ENCODE measurements at regions not wholly inside any gene's neighbourhood (a gene's known extent, or its start where the extent isn't known, plus 50 kb on each side); places are given as distances from the start of the nearest gene placed in this dataset.

DNA sequence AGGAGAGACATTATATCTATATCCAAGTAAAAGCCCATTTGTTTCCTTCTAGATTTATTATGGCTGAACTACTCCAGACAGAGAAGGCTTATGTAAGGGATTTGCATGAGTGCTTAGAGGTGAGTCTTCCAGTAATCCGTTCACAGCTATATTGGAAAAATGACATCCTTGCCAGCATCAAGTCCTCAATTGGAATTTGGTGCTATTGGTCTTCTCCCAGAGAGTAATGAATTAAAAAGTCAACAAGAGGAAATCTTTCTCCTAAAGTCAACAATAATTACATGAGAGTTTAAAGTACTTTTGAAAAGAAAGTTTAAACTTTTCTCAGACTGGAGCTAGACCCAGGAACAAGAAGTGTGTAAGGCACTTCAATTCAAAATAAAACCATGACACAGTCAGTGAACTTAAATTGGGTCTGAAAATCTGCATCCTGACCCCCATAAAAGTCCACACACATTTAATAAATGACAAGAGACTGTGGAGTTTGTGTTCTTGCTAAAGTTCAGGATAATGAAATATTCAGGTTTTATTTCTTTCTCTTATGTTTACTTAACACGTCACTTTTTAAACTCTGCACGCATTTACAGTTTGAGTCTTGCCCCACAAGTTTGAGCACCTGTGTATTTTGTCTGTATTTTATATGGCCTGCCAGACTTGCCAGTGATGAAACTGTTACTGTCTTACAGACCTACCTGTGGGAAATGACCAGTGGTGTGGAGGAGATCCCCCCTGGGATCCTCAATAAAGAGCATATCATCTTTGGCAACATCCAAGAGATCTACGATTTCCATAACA is 268.2 kb upstream of the UMPS start:
- H3K79me2 ChIP-seq (ENCODE audit: insufficient read depth, low read length) = no peaks in the 10 kb centered on the region
- H3K9ac ChIP-seq (ENCODE audit: low read length) = no peak overlapping the region

DNA sequence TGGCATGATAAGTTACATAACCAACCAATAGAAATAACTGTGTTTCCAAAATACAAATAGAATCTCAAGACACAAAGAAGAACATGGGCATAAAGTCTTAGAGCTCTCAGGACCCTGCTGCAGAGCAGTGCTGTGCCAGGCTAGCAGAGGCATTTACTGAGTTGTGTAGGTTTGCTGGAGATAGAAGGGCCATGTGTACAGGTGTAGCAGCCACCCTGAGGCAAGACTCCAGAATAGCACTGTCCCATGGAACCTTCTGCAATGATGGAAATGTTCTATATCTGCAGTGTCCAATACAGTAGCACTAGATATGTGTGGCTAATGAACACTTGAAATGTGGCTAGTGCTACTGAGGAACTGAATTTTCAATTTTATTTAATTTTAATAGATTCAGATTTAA is 267.0 kb upstream of the UMPS start:
- Histone ChIP-seq H3K9me3 (ENCODE audit: insufficient read depth, low read length) (no peaks in the 10 kb centered on the region), H2AFZ (ENCODE audit: low read depth, low read length, severe bottlenecking) (no peak overlapping the region), H3K9me2 (replicated peaks; ENCODE audit: insufficient read depth, low read length) (no peaks in the 10 kb centered on the region), H3K4me2 (ENCODE audit: low read depth, low read length, poor library complexity, severe bottlenecking) (no peak overlapping the region), H3K4me3 (ENCODE audit: insufficient read depth, low read length, poor library complexity, severe bottlenecking) (no peak overlapping the region), H3K27ac (ENCODE audit: low read depth, low read length) (no peak overlapping the region), H3K27me3 (ENCODE audit: low read length) (no peaks in the 10 kb centered on the region), H3K36me3 (ENCODE audit: low read length) (no peaks in the 10 kb centered on the region), H4K20me1 (ENCODE audit: low read depth, low read length) (no peaks in the 10 kb centered on the region), H3K9ac (ENCODE audit: low read length) (no peak overlapping the region), H3F3A (ENCODE audit: insufficient read depth) (no peaks in the 10 kb centered on the region), H3K79me2 (ENCODE audit: insufficient read depth, low read length) (no peaks in the 10 kb centered on the region)
- TF ChIP-seq, protein P1, sequence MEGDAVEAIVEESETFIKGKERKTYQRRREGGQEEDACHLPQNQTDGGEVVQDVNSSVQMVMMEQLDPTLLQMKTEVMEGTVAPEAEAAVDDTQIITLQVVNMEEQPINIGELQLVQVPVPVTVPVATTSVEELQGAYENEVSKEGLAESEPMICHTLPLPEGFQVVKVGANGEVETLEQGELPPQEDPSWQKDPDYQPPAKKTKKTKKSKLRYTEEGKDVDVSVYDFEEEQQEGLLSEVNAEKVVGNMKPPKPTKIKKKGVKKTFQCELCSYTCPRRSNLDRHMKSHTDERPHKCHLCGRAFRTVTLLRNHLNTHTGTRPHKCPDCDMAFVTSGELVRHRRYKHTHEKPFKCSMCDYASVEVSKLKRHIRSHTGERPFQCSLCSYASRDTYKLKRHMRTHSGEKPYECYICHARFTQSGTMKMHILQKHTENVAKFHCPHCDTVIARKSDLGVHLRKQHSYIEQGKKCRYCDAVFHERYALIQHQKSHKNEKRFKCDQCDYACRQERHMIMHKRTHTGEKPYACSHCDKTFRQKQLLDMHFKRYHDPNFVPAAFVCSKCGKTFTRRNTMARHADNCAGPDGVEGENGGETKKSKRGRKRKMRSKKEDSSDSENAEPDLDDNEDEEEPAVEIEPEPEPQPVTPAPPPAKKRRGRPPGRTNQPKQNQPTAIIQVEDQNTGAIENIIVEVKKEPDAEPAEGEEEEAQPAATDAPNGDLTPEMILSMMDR (IDR thresholded peaks at IDR 0.05; ENCODE audit: insufficient read depth, low read length, poor library complexity, severe bottlenecking) = no peak
- no peak for TF ChIP-seq EZH2phosphoT487 (conservative IDR thresholded peaks at IDR 0.05; ENCODE audit: low read length)

More for the DNA sequence above, 268.2 kb upstream of the UMPS start:
- no peaks in the 10 kb centered on the region for H3K27me3 ChIP-seq (ENCODE audit: low read length)
- no peaks in the 10 kb centered on the region for H3K9me3 ChIP-seq (ENCODE audit: insufficient read depth, low read length)
- no peak for TF ChIP-seq EZH2phosphoT487 (conservative IDR thresholded peaks at IDR 0.05; ENCODE audit: low read length)
- TF ChIP-seq, protein P1 (IDR thresholded peaks at IDR 0.05; ENCODE audit: insufficient read depth, low read length, poor library complexity, severe bottlenecking) = no peak
- H3K9me2 ChIP-seq (replicated peaks; ENCODE audit: insufficient read depth, low read length) = no peaks in the 10 kb centered on the region
- no peaks in the 10 kb centered on the region for H3F3A ChIP-seq (ENCODE audit: insufficient read depth)
- H2AFZ ChIP-seq (ENCODE audit: low read depth, low read length, severe bottlenecking) = no peak overlapping the region
- no peaks in the 10 kb centered on the region for H3K36me3 ChIP-seq (ENCODE audit: low read length)
- H3K4me3 ChIP-seq (ENCODE audit: insufficient read depth, low read length, poor library complexity, severe bottlenecking) = no peak overlapping the region
- no peak overlapping the region for H3K4me2 ChIP-seq (ENCODE audit: low read depth, low read length, poor library complexity, severe bottlenecking)
- no peak overlapping the region for H3K27ac ChIP-seq (ENCODE audit: low read depth, low read length)
- H4K20me1 ChIP-seq (ENCODE audit: low read depth, low read length) = no peaks in the 10 kb centered on the region

DNA sequence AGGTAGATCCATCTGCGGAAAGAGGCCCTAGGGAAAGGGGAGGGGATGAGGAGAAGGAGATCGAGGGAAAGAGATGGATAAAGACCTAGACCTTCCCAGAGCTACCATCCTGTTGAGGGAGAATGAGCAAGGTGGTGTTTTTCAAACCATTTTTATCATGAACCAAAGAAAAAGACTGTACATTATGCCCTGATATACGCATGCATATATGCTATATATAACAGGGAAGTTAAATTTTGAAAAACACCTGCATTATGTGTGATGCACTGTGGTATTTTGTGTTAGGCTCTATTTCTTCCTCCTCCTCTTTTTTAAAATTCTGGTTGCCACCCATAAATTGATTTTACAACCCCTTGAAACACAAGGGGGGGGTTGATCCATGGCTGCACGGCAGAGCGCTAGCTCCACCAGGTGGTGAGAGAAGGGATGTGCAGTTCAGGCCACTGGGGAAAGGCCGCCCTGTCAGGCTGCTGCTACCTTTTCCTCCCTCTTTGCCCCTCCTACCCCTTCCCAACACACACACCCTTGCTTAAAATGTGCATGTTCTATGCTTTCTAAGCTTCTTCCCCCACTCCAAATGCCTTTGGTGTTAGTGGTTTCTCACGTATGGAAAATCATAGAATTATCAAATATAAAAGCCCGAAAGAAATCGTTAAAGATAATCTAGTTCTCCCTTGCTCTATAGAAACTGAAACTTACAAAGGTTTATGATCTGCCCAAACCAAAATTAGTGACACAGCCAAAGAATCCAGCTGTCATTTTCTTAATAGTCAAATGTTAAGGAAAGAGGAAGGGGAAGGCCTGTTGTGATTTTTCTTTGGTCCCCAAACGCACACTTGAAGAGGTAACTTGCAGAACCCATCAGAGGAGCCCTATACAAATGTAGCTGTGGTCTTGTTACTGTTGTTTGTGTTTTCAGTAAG is 262.0 kb upstream of the UMPS start:
- H3K27me3 ChIP-seq (ENCODE audit: low read length) = no peaks in the 10 kb centered on the region
- TF ChIP-seq, protein P1 (IDR thresholded peaks at IDR 0.05; ENCODE audit: insufficient read depth, low read length, poor library complexity, severe bottlenecking) = peak; percentile 84
- no peak for TF ChIP-seq EZH2phosphoT487 (conservative IDR thresholded peaks at IDR 0.05; ENCODE audit: low read length)
- H4K20me1 ChIP-seq (ENCODE audit: low read depth, low read length) = no peaks in the 10 kb centered on the region
- no peak overlapping the region for H3K9ac ChIP-seq (ENCODE audit: low read length)
- H3K9me2 ChIP-seq (replicated peaks; ENCODE audit: insufficient read depth, low read length) = no peaks in the 10 kb centered on the region
- no peaks in the 10 kb centered on the region for H3K79me2 ChIP-seq (ENCODE audit: insufficient read depth, low read length)
- no peaks in the 10 kb centered on the region for H3K9me3 ChIP-seq (ENCODE audit: insufficient read depth, low read length)
- H3K36me3 ChIP-seq (ENCODE audit: low read length) = no peaks in the 10 kb centered on the region
- no peak overlapping the region for H3K27ac ChIP-seq (ENCODE audit: low read depth, low read length)
- H3K4me2 ChIP-seq (ENCODE audit: low read depth, low read length, poor library complexity, severe bottlenecking) = no peak overlapping the region
- H2AFZ ChIP-seq (ENCODE audit: low read depth, low read length, severe bottlenecking) = no peak overlapping the region
- H3F3A ChIP-seq (ENCODE audit: insufficient read depth) = no peaks in the 10 kb centered on the region
- no peak overlapping the region for H3K4me3 ChIP-seq (ENCODE audit: insufficient read depth, low read length, poor library complexity, severe bottlenecking)

All from SU-DHL-6 (cell line).